ENCODE measurements at regions not wholly inside any gene's neighbourhood (a gene's known extent, or its start where the extent isn't known, plus 50 kb on each side); places are given as distances from the start of the nearest gene placed in this dataset.
A peak's percentile ranks its signal among the peaks of the same experiment; 100 is the strongest.

GRCh38 chr18:56240405-56240804, 398.0 kb downstream of the TXNL1 start:
- Histone ChIP-seq H3K4me3 (no peak overlapping the region), H3K27me3 (no peaks in the 10 kb centered on the region), H3K9me3 (no peaks in the 10 kb centered on the region), H3K4me1 (peaks cover 0 to 5% (median 0%) of the 10 kb centered on the region in 3 donors), H3K36me3 (no peaks in the 10 kb centered on the region), H3K27ac (no peak overlapping the region)
- DNase-seq, result no peak
- whole genome bisulfite sequencing, 2 donors, result 78 to 85% methylated on average over 3 of the region's 3 CpGs
- no peak for TF ChIP-seq CTCF (IDR thresholded peaks at IDR 0.05)
- no peak for TF ChIP-seq POLR2A (IDR thresholded peaks at IDR 0.05)
- intact Hi-C loops (cut with DNase I), result no loop called here

DNA sequence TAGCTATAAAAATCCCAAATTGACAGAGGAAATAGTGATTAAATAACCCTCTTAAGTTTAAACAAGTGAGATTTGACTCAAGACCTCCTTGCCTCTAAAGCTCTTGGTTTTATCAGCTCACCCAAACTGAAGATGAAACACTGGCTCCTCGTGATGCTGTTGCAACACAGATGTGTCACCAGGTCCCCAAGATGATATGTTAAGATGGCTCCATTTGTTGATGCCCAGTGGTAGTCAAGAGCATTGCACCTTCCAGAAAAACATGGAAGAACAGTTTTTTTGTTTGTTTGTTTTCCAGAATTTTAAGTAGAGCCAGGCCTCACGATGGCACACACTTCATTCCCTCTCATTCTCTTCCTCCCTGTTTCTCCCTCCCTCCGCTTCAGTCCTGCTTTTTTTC, 399.8 kb downstream of the TXNL1 start:
- Histone ChIP-seq H3K36me3 (no peaks in the 10 kb centered on the region), H3K9me3 (no peaks in the 10 kb centered on the region), H3K27me3 (no peaks in the 10 kb centered on the region), H3K4me1 (peaks cover 0 to 11% (median 0%) of the 10 kb centered on the region in 3 donors), H3K4me3 (no peak overlapping the region), H3K27ac (no peak overlapping the region)
- TF ChIP-seq CTCF (IDR thresholded peaks at IDR 0.05) (peak in 1 of 6 experiments; percentile 51), POLR2A (IDR thresholded peaks at IDR 0.05) (no peak)
- intact Hi-C loops (cut with DNase I), result no loop called here
- no peak for DNase-seq
- WGBS, 2 donors, result 76 to 82% methylated on average over 3 of the region's 3 CpGs

GRCh38 chr18:56235481-56236013, 402.8 kb downstream of the TXNL1 start:
- TF ChIP-seq POLR2A (IDR thresholded peaks at IDR 0.05) (no peak), CTCF (IDR thresholded peaks at IDR 0.05) (no peak)
- Histone ChIP-seq H3K4me1 (peaks cover 0 to 15% (median 0%) of the 10 kb centered on the region in 3 donors), H3K27me3 (no peaks in the 10 kb centered on the region), H3K9me3 (no peaks in the 10 kb centered on the region), H3K27ac (no peak overlapping the region), H3K4me3 (no peak overlapping the region), H3K36me3 (no peaks in the 10 kb centered on the region)
- DNase-seq, result no peak
- intact Hi-C loops (cut with DNase I), result no loop called here
- 56 to 67% methylated on average over 8 of the region's 8 CpGs for whole genome bisulfite sequencing, 2 donors

DNA sequence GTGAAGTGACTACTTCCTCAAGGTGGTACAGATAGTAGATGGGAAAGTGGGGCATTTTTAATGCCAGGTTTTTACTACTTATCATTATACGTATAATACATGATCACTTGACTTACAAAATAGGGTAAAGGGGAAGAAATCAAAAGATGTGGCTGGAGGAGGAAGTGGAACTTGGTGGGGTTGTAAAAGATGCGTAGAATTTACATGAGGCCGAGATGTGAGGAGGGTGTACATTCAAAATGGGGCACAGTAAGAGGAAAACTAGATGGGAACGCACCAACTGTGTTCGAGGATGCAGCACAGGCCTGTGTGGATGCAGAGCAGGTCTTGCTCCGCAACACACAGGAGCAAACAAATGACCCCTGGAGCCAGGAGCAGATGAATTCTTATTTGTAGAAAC, 403.3 kb downstream of the TXNL1 start:
- whole genome bisulfite sequencing, 2 donors, result 67 to 71% methylated on average over 6 of the region's 6 CpGs
- no peak for DNase-seq
- no peaks in the 10 kb centered on the region for H3K36me3 ChIP-seq
- TF ChIP-seq CTCF (IDR thresholded peaks at IDR 0.05), result no peak
- TF ChIP-seq POLR2A (IDR thresholded peaks at IDR 0.05), result no peak
- no peaks in the 10 kb centered on the region for H3K9me3 ChIP-seq
- H3K27me3 ChIP-seq, result no peaks in the 10 kb centered on the region
- H3K4me3 ChIP-seq, result no peak overlapping the region
- H3K27ac ChIP-seq, result no peak overlapping the region
- intact Hi-C loops (cut with DNase I), result no loop called here
- peaks cover 0 to 15% (median 0%) of the 10 kb centered on the region in 3 donors for H3K4me1 ChIP-seq

- WGBS, 2 donors, result 14 to 20% methylated on average over 2 of the region's 2 CpGs
- intact Hi-C loops (cut with DNase I), result no loop called here
- Histone ChIP-seq H3K36me3 (no peaks in the 10 kb centered on the region), H3K4me3 (no peak overlapping the region), H3K9me3 (no peaks in the 10 kb centered on the region), H3K27me3 (no peaks in the 10 kb centered on the region), H3K27ac (peak overlapping the region in 2 of 4 donors; percentile 26 to 41), H3K4me1 (peaks cover 0 to 15% (median 0%) of the 10 kb centered on the region in 3 donors)
- no peak for TF ChIP-seq CTCF (IDR thresholded peaks at IDR 0.05)
- no peak for TF ChIP-seq POLR2A (IDR thresholded peaks at IDR 0.05)
- DNase-seq, result no peak
Observed at GRCh38 chr18:56233595-56233994, 404.8 kb downstream of the TXNL1 start.
